ENCODE measurements at regions not wholly inside any gene's neighbourhood (a gene's known extent, or its start where the extent isn't known, plus 50 kb on each side); places are given as distances from the start of the nearest gene placed in this dataset.

DNA sequence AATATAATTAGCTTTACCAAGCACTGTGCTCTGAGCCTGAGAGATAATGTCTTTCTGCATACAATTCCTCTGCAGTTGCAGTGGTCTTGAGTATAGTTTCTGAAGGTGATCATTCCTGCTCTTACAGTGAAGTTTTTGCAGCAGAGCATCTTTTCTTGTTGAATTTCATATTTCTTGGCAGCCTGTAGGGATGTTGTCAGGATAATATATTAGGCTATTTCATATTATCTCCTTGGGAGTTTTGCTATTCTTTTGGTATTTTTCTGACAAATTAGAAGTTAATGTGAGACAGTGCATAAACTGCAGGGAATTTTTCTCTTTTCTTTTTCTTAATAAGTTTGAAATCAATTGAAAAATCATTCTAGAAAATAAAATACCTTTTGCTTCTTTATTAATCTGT lies 1502.6 kb upstream of the FLRT2 start:
- Histone ChIP-seq H3K4me3 (no peak overlapping the region), H3K4me1 (ENCODE audit: insufficient read depth) (no peaks in the 10 kb centered on the region), H3K27ac (no peak overlapping the region), H3K79me2 (no peaks in the 10 kb centered on the region), H2AFZ (no peak overlapping the region), H3K9me3 (ENCODE audit: low read depth) (no peaks in the 10 kb centered on the region), H3K36me3 (replicated peaks; ENCODE audit: insufficient read depth, low read depth) (no peaks in the 10 kb centered on the region), H4K20me1 (ENCODE audit: insufficient read depth, poor library complexity, severe bottlenecking) (no peaks in the 10 kb centered on the region), H3K27me3 (no peaks in the 10 kb centered on the region), H3K9me2 (replicated peaks; ENCODE audit: insufficient read depth) (no peaks in the 10 kb centered on the region), H3K4me2 (no peak overlapping the region)
- no peak for DNase-seq (ENCODE audit: low spot score)
- TF ChIP-seq EZH2phosphoT487 (IDR thresholded peaks at IDR 0.05; ENCODE audit: low read depth, severe bottlenecking, unreplicated experiment) (no peak), EZH2 (IDR thresholded peaks at IDR 0.05; ENCODE audit: borderline replicate concordance) (no peak)
- TF ChIP-seq, protein P1, sequence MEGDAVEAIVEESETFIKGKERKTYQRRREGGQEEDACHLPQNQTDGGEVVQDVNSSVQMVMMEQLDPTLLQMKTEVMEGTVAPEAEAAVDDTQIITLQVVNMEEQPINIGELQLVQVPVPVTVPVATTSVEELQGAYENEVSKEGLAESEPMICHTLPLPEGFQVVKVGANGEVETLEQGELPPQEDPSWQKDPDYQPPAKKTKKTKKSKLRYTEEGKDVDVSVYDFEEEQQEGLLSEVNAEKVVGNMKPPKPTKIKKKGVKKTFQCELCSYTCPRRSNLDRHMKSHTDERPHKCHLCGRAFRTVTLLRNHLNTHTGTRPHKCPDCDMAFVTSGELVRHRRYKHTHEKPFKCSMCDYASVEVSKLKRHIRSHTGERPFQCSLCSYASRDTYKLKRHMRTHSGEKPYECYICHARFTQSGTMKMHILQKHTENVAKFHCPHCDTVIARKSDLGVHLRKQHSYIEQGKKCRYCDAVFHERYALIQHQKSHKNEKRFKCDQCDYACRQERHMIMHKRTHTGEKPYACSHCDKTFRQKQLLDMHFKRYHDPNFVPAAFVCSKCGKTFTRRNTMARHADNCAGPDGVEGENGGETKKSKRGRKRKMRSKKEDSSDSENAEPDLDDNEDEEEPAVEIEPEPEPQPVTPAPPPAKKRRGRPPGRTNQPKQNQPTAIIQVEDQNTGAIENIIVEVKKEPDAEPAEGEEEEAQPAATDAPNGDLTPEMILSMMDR (IDR thresholded peaks at IDR 0.05; ENCODE audit: poor library complexity), result no peak

DNA sequence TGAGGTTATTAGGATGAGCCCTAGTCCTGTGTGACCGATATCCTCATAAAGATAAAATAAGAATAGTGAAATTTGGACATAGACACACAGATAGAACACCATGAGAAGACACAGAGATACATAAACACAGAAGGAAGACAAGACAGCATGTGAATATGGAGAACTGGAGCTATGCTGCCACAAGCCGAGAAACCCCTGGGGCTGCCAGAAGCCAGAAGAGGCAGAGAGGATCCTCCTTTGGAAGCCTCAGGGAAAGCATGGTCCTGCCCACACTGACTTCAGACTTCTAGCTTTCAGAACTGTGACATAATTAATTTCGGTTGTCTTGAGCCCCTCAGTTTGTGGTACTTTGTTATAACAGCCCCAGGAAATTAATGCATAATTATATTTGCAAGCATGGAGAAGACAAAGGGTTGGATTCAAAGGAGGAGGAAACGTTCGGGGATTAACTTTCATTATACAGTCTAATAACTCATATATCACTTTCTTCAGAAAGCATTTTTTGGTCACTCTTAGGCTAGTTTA lies 1501.8 kb upstream of the FLRT2 start:
- Histone ChIP-seq H3K27ac (no peak overlapping the region), H4K20me1 (ENCODE audit: insufficient read depth, poor library complexity, severe bottlenecking) (no peaks in the 10 kb centered on the region), H3K9me2 (replicated peaks; ENCODE audit: insufficient read depth) (no peaks in the 10 kb centered on the region)

DNA sequence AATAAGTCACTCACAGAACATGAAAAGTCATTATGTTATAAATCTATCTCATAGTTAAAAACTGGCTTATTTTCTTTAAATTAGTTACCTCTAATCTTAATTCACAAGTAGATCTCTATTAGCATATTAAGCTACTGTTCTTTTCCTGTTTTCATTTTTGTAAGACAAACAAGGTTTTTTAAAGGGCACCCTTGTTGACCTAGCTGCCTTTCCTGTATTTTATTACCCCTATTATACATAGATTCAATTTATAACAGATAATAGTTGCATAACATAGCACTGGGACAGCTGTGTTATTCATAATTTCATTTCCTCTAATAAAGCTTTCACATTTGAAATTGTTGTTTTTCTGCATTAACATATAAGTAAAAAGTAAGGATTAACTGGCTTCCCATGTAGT lies 1500.7 kb upstream of the FLRT2 start:
- Histone ChIP-seq H3K79me2 (no peaks in the 10 kb centered on the region), H2AFZ (no peak overlapping the region), H3K27ac (no peak overlapping the region), H3K4me3 (no peak overlapping the region), H3K9me3 (ENCODE audit: low read depth) (no peaks in the 10 kb centered on the region), H3K27me3 (no peaks in the 10 kb centered on the region), H3K36me3 (replicated peaks; ENCODE audit: insufficient read depth, low read depth) (no peaks in the 10 kb centered on the region), H3K4me2 (no peak overlapping the region), H3K4me1 (ENCODE audit: insufficient read depth) (no peaks in the 10 kb centered on the region), H3K9me2 (replicated peaks; ENCODE audit: insufficient read depth) (no peaks in the 10 kb centered on the region), H4K20me1 (ENCODE audit: insufficient read depth, poor library complexity, severe bottlenecking) (no peaks in the 10 kb centered on the region)
- TF ChIP-seq EZH2phosphoT487 (IDR thresholded peaks at IDR 0.05; ENCODE audit: low read depth, severe bottlenecking, unreplicated experiment), result no peak
- no peak for DNase-seq (ENCODE audit: low spot score)

More for the DNA sequence above, 1501.8 kb upstream of the FLRT2 start:
- 86% methylated on average over 5 of the region's 5 CpGs for WGBS (ENCODE audit: low lambda C conversion rate, missing lambda C conversion rate)
- no peak overlapping the region for H3K4me2 ChIP-seq
- no peaks in the 10 kb centered on the region for H3K36me3 ChIP-seq (replicated peaks; ENCODE audit: insufficient read depth, low read depth)
- no peak overlapping the region for H3K4me3 ChIP-seq
- H3K9me3 ChIP-seq (ENCODE audit: low read depth), result no peaks in the 10 kb centered on the region
- H2AFZ ChIP-seq, result no peak overlapping the region
- no peaks in the 10 kb centered on the region for H3K79me2 ChIP-seq
- TF ChIP-seq, protein P1 (IDR thresholded peaks at IDR 0.05; ENCODE audit: poor library complexity), result no peak
- TF ChIP-seq EZH2 (IDR thresholded peaks at IDR 0.05; ENCODE audit: borderline replicate concordance) (no peak), EZH2phosphoT487 (IDR thresholded peaks at IDR 0.05; ENCODE audit: low read depth, severe bottlenecking, unreplicated experiment) (no peak)
- H3K27me3 ChIP-seq, result no peaks in the 10 kb centered on the region
- DNase-seq (ENCODE audit: low spot score), result no peak
- H3K4me1 ChIP-seq (ENCODE audit: insufficient read depth), result no peaks in the 10 kb centered on the region

DNA sequence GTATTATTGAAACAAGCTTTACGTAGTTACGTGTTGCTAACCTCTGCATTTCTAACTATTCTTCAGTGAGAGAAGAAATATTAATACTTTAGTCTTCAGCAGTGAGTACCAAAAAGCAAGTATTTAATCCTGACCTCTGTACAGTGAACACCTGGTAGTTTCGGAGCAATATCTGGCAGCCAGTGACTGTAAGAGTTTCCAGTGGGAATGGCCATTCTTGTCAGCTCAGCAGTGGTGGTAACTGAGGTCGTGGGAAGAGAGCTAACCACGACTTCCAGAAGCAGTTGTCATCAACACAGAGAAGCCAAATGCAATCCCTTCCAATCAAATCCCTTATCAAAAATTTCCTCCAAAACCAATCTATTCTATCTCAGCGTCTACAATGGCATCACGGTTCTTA lies 1500.2 kb upstream of the FLRT2 start:
- Histone ChIP-seq H3K4me3 (no peak overlapping the region), H3K27ac (no peak overlapping the region), H3K4me1 (ENCODE audit: insufficient read depth) (no peaks in the 10 kb centered on the region), H2AFZ (no peak overlapping the region), H3K27me3 (no peaks in the 10 kb centered on the region), H3K9me2 (replicated peaks; ENCODE audit: insufficient read depth) (no peaks in the 10 kb centered on the region), H4K20me1 (ENCODE audit: insufficient read depth, poor library complexity, severe bottlenecking) (no peaks in the 10 kb centered on the region), H3K36me3 (replicated peaks; ENCODE audit: insufficient read depth, low read depth) (no peaks in the 10 kb centered on the region), H3K79me2 (no peaks in the 10 kb centered on the region), H3K4me2 (no peak overlapping the region), H3K9me3 (ENCODE audit: low read depth) (no peaks in the 10 kb centered on the region)
- no peak for DNase-seq (ENCODE audit: low spot score)
- no peak for TF ChIP-seq EZH2 (IDR thresholded peaks at IDR 0.05; ENCODE audit: borderline replicate concordance)
- TF ChIP-seq, protein P1 (IDR thresholded peaks at IDR 0.05; ENCODE audit: poor library complexity), result no peak
- 89% methylated on average over 7 of the region's 7 CpGs for WGBS (ENCODE audit: low lambda C conversion rate, missing lambda C conversion rate)
